ENCODE measurements at regions not wholly inside any gene's neighbourhood (a gene's known extent, or its start where the extent isn't known, plus 50 kb on each side); places are given as distances from the start of the nearest gene placed in this dataset.

DNA sequence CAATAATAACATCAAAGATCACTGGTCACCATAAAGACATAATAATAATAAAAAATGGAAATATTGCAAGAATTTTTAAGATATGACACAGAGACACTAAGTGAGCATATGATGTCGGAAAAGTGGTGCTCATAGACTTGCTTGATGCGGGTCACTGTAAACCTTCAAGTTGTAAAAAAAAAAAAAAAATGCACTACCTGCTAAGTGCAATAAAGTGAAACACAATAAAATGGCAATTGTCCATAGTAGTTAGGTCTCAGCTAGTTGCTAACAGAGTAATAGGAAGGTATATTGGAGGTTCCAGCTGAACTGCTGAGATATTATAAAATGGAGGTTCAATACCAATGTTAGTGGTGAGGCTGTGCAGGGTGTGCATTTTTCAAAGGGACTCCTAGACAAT, 146.6 kb upstream of the MRPS22 start:
- TF ChIP-seq, protein P1, sequence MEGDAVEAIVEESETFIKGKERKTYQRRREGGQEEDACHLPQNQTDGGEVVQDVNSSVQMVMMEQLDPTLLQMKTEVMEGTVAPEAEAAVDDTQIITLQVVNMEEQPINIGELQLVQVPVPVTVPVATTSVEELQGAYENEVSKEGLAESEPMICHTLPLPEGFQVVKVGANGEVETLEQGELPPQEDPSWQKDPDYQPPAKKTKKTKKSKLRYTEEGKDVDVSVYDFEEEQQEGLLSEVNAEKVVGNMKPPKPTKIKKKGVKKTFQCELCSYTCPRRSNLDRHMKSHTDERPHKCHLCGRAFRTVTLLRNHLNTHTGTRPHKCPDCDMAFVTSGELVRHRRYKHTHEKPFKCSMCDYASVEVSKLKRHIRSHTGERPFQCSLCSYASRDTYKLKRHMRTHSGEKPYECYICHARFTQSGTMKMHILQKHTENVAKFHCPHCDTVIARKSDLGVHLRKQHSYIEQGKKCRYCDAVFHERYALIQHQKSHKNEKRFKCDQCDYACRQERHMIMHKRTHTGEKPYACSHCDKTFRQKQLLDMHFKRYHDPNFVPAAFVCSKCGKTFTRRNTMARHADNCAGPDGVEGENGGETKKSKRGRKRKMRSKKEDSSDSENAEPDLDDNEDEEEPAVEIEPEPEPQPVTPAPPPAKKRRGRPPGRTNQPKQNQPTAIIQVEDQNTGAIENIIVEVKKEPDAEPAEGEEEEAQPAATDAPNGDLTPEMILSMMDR (IDR thresholded peaks at IDR 0.05): no peak
- TF ChIP-seq EZH2 (IDR thresholded peaks at IDR 0.05; ENCODE audit: borderline replicate concordance, insufficient read depth, low read depth, low read length, poor library complexity, severe bottlenecking): no peak

All from B cell (primary cell).